Immature natural killer cell (primary cell): ENCODE measurements at regions not wholly inside any gene's neighbourhood (a gene's known extent, or its start where the extent isn't known, plus 50 kb on each side); places are given as distances from the start of the nearest gene placed in this dataset.

Experiments used
- DNase-seq, 3 donors: peaks; one replicate each; pipeline ENCODE4 v3.0.0; 2022; ENCODE audit warnings: mixed read lengths in 1 of 3
- H3K27ac Mint-ChIP-seq, 6 donors: one replicate each; pipeline ENCODE4 v1.8.0; 2020; ENCODE audit warnings: mixed read lengths in 6 of 6, mild to moderate bottlenecking in 5 of 6, inconsistent platforms in 4 of 6, moderate library complexity in 3 of 6
- H3K27me3 Mint-ChIP-seq, 3 donors: one replicate each; pipeline ENCODE4 v1.8.0; 2020 to 2021; ENCODE audit warnings: low read depth in 3 of 3, mild to moderate bottlenecking in 3 of 3, mixed read lengths in 3 of 3, moderate library complexity in 3 of 3, inconsistent platforms in 1 of 3
- H3K36me3 Mint-ChIP-seq, 3 donors: one replicate each; pipeline ENCODE4 v1.8.0; 2020; ENCODE audit warnings: mixed read lengths in 3 of 3, inconsistent platforms in 2 of 3, mild to moderate bottlenecking in 2 of 3
- H3K4me1 Mint-ChIP-seq, 2 donors: one replicate each; pipeline ENCODE4 v1.8.0; 2020; ENCODE audit warnings: inconsistent platforms in 2 of 2, mild to moderate bottlenecking in 2 of 2, mixed read lengths in 2 of 2, moderate library complexity in 1 of 2
- H3K4me3 Mint-ChIP-seq, 5 donors: one replicate each; pipeline ENCODE4 v1.8.0; 2020; ENCODE audit warnings: mild to moderate bottlenecking in 5 of 5, mixed read lengths in 5 of 5, inconsistent platforms in 3 of 5, moderate library complexity in 3 of 5
- H3K9me3 Mint-ChIP-seq, 6 donors: one replicate each; pipeline ENCODE4 v1.8.0; 2020; ENCODE audit warnings: mild to moderate bottlenecking in 6 of 6, mixed read lengths in 6 of 6, inconsistent platforms in 4 of 6, moderate library complexity in 3 of 6

DNA sequence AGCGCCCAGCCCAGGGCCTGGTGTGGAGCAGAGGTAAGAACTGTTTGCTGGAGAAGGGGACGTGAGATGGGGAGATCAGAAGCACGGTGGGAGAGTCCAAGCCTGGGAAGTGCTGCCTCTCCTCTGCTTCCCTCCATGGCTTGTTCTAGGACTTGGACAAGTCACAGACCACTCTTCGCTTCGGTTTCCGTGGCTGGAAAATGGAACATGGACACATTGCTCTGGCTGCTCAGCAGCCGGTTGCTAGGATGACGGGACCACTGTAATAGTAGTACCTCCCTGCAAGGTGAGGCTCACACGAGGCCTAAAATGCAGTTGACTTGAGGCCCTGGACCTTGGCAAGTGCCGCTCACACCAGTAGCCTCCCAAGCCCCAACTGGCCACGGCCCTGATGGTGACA lies 175.8 kb upstream of the FSTL4 start:
- DNase-seq = no peak
- Mint-ChIP-seq H3K36me3 (no peaks in the 10 kb centered on the region), H3K4me1 (no peaks in the 10 kb centered on the region), H3K27me3 (peaks cover 0 to 5% (median 2%) of the 10 kb centered on the region in 3 donors), H3K27ac (no peak overlapping the region), H3K9me3 (peaks cover 0 to 3% (median 0%) of the 10 kb centered on the region in 6 donors), H3K4me3 (no peak overlapping the region)

DNA sequence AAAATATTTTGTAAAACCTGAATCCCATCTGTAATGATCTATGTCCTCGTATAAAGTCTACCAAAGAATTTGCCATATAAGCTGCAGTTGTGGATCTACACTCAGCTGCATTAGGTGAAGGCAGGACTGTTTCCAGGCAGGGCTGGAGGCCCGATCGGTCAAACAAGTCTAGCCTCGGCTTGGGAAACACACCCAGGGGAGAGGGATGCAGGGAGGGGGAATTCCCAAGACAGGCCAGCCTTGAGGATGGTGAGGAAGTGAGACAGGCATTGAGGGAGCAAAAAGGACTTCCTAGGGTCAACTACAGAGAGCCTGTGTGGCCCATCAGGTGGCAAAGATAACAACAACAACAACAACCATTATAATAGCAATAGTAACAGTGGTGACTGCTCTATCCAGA lies 174.1 kb upstream of the FSTL4 start:
- no peak for DNase-seq
- Mint-ChIP-seq H3K4me3 (no peak overlapping the region), H3K4me1 (no peaks in the 10 kb centered on the region), H3K27ac (no peak overlapping the region), H3K36me3 (no peaks in the 10 kb centered on the region), H3K9me3 (peaks cover 0 to 3% (median 0%) of the 10 kb centered on the region in 6 donors), H3K27me3 (peaks cover 0 to 5% (median 2%) of the 10 kb centered on the region in 3 donors)

DNA sequence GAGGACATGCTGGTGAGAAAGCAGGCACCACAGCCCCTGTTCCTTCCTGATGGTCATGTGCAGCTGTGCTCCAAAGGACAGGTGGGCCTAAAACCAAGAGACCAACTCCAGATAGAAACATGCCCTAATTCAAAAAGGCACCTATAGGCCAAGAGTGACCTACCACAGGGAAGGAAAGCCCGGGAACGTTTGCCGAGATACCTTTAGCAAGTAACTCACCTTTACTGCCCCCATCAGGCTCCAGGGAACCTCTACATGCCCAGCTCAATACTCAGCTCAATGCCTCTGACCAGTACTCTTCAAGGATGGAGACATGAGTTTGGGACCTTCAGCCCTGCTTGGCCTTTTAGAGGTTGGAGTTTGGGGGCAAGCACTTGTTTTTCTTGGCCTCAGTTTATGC lies 172.8 kb upstream of the FSTL4 start:
- peaks cover 0 to 3% (median 0%) of the 10 kb centered on the region in 6 donors for H3K9me3 Mint-ChIP-seq
- DNase-seq = no peak
- H3K4me3 Mint-ChIP-seq = no peak overlapping the region
- no peaks in the 10 kb centered on the region for H3K36me3 Mint-ChIP-seq
- H3K4me1 Mint-ChIP-seq = no peaks in the 10 kb centered on the region
- no peak overlapping the region for H3K27ac Mint-ChIP-seq
- H3K27me3 Mint-ChIP-seq = peaks cover 0 to 5% (median 2%) of the 10 kb centered on the region in 3 donors

DNA sequence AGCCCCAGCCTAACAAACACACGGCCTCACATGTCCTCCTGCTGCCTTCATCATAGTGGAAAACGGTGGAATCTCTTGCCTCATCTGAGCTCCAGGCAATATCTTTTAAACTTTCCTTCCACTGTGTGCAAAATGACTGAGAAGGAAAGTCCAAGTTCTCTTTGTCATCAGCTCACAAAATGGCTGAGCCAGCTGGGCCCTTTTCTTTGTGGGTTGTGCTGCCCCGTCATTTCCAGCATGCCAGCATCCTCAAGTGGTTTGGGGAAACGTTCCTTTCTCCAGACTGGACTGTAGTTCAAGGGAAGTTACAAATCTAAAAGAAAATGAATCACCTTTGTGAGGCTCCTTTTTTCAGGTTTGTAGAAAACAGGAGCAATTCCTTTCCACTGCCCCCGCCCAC lies 171.1 kb upstream of the FSTL4 start:
- H3K27me3 Mint-ChIP-seq = peaks cover 0 to 5% (median 0%) of the 10 kb centered on the region in 3 donors
- no peak overlapping the region for H3K4me3 Mint-ChIP-seq
- H3K9me3 Mint-ChIP-seq = peaks cover 0 to 3% (median 0%) of the 10 kb centered on the region in 6 donors
- H3K4me1 Mint-ChIP-seq = no peaks in the 10 kb centered on the region
- H3K27ac Mint-ChIP-seq = no peak overlapping the region
- DNase-seq = no peak
- no peaks in the 10 kb centered on the region for H3K36me3 Mint-ChIP-seq

DNA sequence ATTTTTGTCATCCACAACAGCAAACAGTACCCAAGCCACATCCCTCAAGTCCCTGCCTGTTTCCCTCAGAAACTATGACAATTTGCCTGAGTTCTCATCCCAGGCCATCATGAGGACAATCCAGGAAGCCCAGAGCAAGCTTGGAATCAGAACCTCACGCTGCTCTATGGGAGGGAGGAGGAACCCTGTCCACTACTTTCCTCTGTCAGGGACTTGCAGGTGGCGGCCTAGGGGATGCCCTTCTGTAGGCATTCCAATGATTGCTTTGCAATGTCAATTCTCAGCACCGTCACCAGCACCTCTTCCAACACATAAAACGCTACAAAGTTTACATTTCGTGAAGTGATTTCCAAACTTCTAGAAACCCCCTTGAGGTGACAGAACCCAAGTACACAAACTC lies 170.4 kb upstream of the FSTL4 start:
- Mint-ChIP-seq H3K4me1 (no peaks in the 10 kb centered on the region), H3K9me3 (peaks cover 0 to 3% (median 0%) of the 10 kb centered on the region in 6 donors), H3K27ac (no peak overlapping the region), H3K27me3 (peaks cover 0 to 1% (median 0%) of the 10 kb centered on the region in 3 donors), H3K4me3 (no peak overlapping the region), H3K36me3 (no peaks in the 10 kb centered on the region)
- DNase-seq = no peak

DNA sequence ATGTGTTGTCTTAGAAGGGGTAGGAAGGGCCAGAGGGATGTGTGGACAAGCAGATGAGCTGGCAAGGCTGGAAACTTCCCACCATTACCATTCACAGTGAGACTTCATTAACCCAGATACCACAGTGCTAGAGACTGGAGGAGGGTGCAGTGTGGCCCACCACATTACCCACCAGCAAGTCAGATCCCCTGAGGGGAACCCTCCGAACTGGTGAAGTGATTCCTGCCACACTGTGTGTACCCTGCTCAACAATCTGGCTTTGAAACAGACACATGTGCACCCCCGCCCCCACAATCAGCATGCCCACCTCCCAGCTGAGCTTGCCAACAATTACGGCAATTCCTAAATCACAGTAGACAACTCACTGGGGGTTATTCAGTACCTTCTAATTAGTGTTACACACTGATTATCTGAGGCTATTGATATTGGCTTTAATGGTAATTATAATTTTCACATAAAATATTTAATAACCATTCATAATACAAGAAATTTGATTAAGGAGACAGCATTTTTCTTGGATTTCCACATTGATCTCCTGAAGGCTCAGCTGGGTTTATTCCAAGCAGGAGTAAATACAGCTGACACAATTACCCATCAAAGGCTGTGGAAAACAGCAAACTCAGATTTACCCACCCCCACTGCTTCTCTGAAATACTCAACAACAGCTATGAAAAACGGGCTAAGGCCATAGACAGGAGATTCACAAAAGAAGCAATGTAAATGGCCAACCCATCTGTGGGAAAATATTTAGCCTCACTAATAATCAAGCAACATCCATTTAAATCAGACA lies 169.3 kb upstream of the FSTL4 start:
- Mint-ChIP-seq H3K27ac (no peak overlapping the region), H3K4me1 (no peaks in the 10 kb centered on the region), H3K27me3 (peaks cover 0 to 1% (median 0%) of the 10 kb centered on the region in 3 donors), H3K36me3 (no peaks in the 10 kb centered on the region), H3K9me3 (peaks cover 0 to 3% (median 0%) of the 10 kb centered on the region in 6 donors), H3K4me3 (no peak overlapping the region)
- DNase-seq = no peak

DNA sequence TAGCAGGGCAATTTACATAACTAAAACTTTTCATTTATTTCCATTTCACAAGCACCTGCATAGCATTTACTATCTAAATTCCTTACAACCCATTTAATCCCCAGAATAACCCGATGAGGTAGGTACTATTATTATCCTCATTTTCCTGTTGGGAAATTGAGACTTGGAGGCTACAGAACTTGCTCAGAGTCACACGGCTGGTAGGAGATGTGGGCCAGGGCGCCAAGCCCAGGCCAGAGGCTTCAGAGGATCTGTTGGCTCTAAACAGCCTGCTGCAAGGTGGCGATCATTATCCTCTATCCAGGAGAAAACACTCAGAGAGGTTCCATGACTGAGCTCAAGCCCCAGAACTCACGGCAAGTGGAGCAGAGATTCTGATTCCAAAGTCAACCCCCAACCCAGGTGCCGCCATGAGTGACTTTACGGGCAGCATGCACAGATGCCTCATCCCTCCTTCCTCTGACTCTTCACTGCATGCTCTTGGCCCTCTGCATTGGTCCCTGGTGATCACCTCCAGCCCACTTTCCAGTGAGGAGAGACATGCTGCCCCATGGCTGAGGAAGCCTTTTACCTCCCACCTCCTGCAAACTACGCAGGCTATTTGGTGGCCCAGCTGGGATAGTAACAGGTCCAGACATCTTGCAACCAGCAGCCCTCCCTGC lies 168.4 kb upstream of the FSTL4 start:
- Mint-ChIP-seq H3K27ac (no peak overlapping the region), H3K9me3 (peaks cover 0 to 3% (median 0%) of the 10 kb centered on the region in 6 donors), H3K4me1 (no peaks in the 10 kb centered on the region), H3K36me3 (no peaks in the 10 kb centered on the region), H3K4me3 (no peak overlapping the region), H3K27me3 (peaks cover 0 to 1% (median 0%) of the 10 kb centered on the region in 3 donors)
- DNase-seq = no peak

DNA sequence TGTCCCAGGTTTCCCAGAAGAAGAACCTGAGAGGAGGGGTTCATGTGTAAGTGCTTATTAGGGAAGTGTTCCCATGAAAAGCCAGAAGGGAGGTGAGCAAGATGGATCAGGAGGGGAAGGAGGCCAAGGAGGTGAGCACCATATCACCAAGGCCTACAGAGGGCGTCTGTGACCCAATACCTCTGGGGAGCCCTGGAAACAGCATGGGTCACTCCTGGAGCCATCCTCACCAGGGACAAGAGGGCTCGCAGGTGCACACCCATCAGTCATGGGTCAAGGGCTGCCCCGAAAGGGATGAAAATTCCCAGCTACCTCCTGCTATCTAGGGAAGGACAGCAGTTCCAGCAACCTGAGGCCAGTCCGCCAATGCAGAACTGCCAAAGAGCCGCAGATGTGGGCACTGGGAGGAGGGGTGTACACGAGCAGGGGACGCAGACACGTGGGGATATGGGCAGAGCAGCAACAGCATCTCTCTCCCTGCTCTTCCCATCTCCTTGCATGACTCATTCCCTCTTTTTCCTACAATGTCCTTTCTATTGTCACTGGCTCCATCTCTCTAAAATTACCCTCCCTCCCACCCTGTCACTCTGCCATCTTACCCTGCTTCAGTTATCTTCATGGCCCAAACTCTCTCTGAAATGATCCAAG lies 167.6 kb upstream of the FSTL4 start:
- Mint-ChIP-seq H3K4me3 (no peak overlapping the region), H3K27ac (no peak overlapping the region), H3K36me3 (no peaks in the 10 kb centered on the region), H3K27me3 (peaks cover 0 to 1% (median 0%) of the 10 kb centered on the region in 3 donors), H3K9me3 (peaks cover 0 to under 1% (median 0%) of the 10 kb centered on the region in 6 donors), H3K4me1 (no peaks in the 10 kb centered on the region)
- no peak for DNase-seq

DNA sequence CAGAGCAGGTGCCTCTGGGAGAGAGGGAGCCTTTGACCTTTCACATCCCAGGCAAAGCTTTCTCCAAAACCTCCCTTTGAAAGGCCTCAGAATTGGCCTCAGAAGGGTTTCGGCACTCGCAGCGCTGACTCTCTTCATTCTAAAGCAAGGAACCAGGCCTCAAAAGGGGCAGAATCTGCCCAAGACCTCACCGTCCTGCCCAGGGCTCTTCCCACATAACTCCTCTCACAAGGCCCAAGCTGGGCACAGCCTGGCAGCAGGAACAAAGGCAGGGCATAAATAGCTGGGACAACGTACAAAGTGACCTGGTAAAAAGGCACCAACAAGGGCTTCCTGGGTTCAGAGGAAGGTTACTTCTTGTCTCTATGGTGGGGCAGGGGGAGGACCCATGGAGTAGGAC lies 166.3 kb upstream of the FSTL4 start:
- H3K27ac Mint-ChIP-seq = no peak overlapping the region
- no peaks in the 10 kb centered on the region for H3K4me1 Mint-ChIP-seq
- H3K27me3 Mint-ChIP-seq = no peaks in the 10 kb centered on the region
- no peak for DNase-seq
- H3K36me3 Mint-ChIP-seq = no peaks in the 10 kb centered on the region
- H3K9me3 Mint-ChIP-seq = no peaks in the 10 kb centered on the region
- no peak overlapping the region for H3K4me3 Mint-ChIP-seq

DNA sequence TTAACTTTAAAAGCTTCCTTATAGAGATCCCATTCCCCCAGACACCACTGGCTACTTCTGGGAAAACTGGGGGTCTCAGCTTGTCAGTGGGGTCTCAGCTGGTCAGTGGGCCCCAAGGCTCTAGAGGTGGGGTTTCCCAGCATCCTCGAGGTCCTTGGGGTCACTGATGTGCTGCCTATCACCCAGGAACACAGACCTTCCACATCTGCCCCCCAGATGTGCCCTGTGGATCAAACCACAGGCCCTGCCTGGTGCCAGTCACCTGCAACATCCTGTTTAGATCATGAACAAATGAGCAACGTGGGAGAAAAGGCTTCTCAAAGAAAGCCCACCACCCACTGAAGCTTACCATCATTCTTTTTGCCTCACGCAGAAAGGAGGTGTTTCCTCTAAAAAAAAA lies 165.6 kb upstream of the FSTL4 start:
- Mint-ChIP-seq H3K4me1 (no peaks in the 10 kb centered on the region), H3K27ac (no peak overlapping the region), H3K27me3 (no peaks in the 10 kb centered on the region), H3K4me3 (no peak overlapping the region), H3K36me3 (no peaks in the 10 kb centered on the region), H3K9me3 (no peaks in the 10 kb centered on the region)
- no peak for DNase-seq

DNA sequence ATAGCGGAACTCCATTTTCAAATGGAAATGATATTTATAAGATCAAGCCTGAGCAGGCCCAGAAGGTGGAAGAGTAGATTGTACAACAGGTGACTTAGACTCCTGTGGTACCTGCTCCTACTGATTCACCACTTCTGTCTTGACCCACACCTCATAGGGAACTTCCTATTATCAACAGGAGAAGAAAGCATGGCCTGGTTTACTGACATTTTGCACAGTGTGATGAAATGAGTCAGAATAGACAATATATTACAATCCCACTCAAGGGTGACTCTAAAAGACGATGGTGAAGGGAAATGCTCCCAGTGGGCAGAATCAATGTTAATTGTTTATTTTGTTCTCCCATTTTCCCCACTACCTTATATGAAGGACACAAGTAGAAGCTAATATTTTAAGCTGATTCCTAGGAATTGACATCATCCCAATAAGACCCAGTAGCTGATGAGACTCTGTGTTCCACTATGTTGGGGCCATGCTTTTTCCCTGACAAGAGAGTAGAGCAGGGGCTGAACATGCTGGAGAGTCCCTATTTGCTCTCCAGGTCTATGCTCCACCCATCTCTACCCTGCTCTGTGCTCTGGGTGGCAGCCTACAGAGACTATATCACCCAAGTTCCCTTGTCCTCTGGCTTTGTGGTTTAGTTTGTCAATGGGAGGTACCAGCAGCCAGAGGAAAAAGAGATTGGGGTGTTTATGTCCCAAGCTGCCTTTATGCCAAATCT lies 163.4 kb upstream of the FSTL4 start:
- Mint-ChIP-seq H3K27ac (no peak overlapping the region), H3K4me1 (no peaks in the 10 kb centered on the region), H3K27me3 (peaks cover 0 to 4% (median 0%) of the 10 kb centered on the region in 3 donors), H3K9me3 (peaks cover 0 to 3% (median 0%) of the 10 kb centered on the region in 6 donors), H3K4me3 (no peak overlapping the region), H3K36me3 (no peaks in the 10 kb centered on the region)
- DNase-seq = no peak

DNA sequence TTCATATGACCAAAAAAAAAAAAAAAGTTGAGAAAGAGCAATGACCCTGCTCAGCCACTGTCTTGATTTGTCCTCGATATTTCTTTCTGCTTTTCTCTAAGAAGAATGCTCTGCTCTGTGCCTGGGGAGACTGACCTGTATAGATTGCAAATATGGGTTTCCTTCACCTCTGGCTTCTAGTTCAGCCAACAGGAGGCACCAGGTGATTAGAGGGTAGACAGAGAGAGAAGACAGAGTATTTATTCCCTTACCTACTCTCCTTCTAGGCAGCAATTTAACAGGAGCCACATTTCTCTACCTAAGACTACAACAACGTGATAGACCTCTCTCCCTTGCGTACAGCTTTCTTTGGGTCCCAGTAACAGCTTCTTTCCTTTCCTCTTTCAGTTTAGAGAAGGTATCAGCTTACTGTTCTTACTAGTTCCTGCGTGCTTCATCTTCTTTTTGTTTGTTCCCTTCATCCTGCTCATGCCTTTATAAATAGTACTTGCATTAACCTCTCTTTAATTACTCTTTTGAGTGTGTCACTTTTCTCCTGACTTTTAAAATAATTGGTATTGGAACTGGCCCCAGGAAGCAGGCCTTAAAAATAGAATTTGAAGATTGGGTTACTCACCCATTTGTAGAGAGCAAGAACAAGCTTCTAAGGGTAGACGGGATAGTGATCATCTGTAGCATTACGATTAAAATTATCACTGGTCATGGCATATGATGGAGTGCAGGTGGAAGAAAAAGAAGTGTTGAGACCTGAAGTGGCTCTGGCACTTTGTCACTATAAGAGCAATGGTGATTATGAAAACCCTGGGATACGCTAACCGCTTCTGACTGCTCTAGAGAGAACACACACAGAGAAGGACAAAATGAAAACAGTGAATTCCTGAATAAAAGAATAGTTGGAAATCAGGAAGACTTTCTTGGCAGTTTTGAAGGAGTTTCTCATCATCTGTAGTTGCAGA lies 161.2 kb upstream of the FSTL4 start:
- peaks cover 0 to 4% (median 4%) of the 10 kb centered on the region in 3 donors for H3K27me3 Mint-ChIP-seq
- no peak overlapping the region for H3K4me3 Mint-ChIP-seq
- no peak for DNase-seq

DNA sequence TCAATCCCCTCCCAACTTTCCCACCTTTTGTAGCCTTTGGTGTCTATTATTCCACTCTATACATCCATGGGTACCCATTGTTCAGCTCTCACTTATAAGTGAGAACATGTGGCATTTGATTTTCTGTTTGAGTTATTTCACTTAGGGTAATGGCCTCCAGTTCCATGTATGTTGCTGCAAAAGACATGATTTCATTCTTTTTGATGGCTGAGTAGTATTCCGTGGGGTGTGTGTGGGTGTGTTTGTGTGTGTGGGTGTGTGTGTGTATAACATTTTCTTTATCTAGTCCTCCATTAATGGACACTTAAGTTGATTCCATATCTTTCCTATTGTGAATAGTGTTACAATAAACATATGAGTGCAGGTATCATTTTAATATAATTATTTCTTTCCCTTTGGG lies 157.5 kb upstream of the FSTL4 start:
- H3K27ac Mint-ChIP-seq = no peak overlapping the region
- H3K36me3 Mint-ChIP-seq = no peaks in the 10 kb centered on the region
- no peak overlapping the region for H3K4me3 Mint-ChIP-seq
- H3K4me1 Mint-ChIP-seq = no peaks in the 10 kb centered on the region
- peaks cover 1 to 4% (median 4%) of the 10 kb centered on the region in 3 donors for H3K27me3 Mint-ChIP-seq
- H3K9me3 Mint-ChIP-seq = peaks cover 0 to 3% (median 0%) of the 10 kb centered on the region in 6 donors
- no peak for DNase-seq

More for the DNA sequence above, 161.2 kb upstream of the FSTL4 start:
- H3K9me3 Mint-ChIP-seq = peaks cover 0 to 3% (median 0%) of the 10 kb centered on the region in 6 donors
- H3K4me1 Mint-ChIP-seq = no peaks in the 10 kb centered on the region
- H3K36me3 Mint-ChIP-seq = no peaks in the 10 kb centered on the region
- no peak overlapping the region for H3K27ac Mint-ChIP-seq
